A549 (cell line): ENCODE measurements at regions not wholly inside any gene's neighbourhood (a gene's known extent, or its start where the extent isn't known, plus 50 kb on each side); places are given as distances from the start of the nearest gene placed in this dataset.

ENCODE experiments used
- ATAC-seq, 2 experiments: fragments of 200-7000 bp in 1 of 2; fragments of >200 bp in 1 of 2; cut with Nextera tagmentation in 1 of 2; cut with Tn5 transposase in 1 of 2; 3 replicates each; pipeline versions ENCODE4 v1.8.0 to v1.9.1; 2018 to 2020; ENCODE audit warnings: mild to moderate bottlenecking in 1 of 2, moderate library complexity in 1 of 2
- CTCF ChIA-PET: fragments of 300-600 bp; sonication (Branson Sonifier 250); formaldehyde crosslinking; extraction: SDS; loops from one replicate; lab custom pipeline; 2021; ENCODE audit warnings: antibody characterized with exemption, inconsistent platforms; lab: Yijun Ruan, JAX
- POLR2A ChIA-PET: fragments of 350-600 bp; formaldehyde crosslinking; extraction: SDS; loops from one replicate; lab custom pipeline; 2021; ENCODE audit warnings: antibody characterized with exemption, inconsistent platforms; lab: Yijun Ruan, JAX
- DNase-seq, 2 experiments: peaks; one replicate each; pipeline versions ENCODE4 v3.0.0 to v3.0.0-alpha.2; 2011 to 2016; ENCODE audit warnings: low read depth in 1 of 2, low spot score in 1 of 2
- FAIRE-seq: peaks from 2 replicates; lab custom pipeline; 2011; peaks lifted over from hg19 to GRCh38; lab: Jason Lieb, UNC
- H3K27ac ChIP-seq, 2 experiments: fragments of >200 bp; sonication (Bioruptor Twin); formaldehyde crosslinking; 3 replicates each; pipeline ENCODE4 v1.5.1; 2016 to 2017
- H3K4me1 ChIP-seq: fragments of >200 bp; sonication (Bioruptor Twin); formaldehyde crosslinking; 3 replicates; pipeline ENCODE4 v1.6.1; 2016
- H3K4me2 ChIP-seq: fragments of >200 bp; sonication (Bioruptor Twin); formaldehyde crosslinking; 3 replicates; pipeline ENCODE4 v1.6.1; 2016
- H3K4me3 ChIP-seq: fragments of >200 bp; sonication (Bioruptor Twin); formaldehyde crosslinking; 3 replicates; pipeline ENCODE4 v1.5.1; 2016
- H3K9me3 ChIP-seq: fragments of >200 bp; sonication (Bioruptor Twin); formaldehyde crosslinking; 3 replicates; pipeline ENCODE4 v1.6.1; 2016
- BHLHE40 ChIP-seq: IDR thresholded peaks from 2 replicates; pipeline ENCODE4 v1.6.1; 2012; ENCODE audit warnings: low read depth, low read length, inconsistent platforms
- CHD4 ChIP-seq: fragments of 200-600 bp; sonication (generic); IDR thresholded peaks from 2 replicates; pipeline ENCODE4 v1.6.1; 2016; ENCODE audit warnings: antibody characterized with exemption, mild to moderate bottlenecking, borderline replicate concordance
- EHF ChIP-seq: fragments of 250-450 bp; sonication (Bioruptor Pico); IDR thresholded peaks from 2 replicates; pipeline ENCODE4 v1.5.0; 2020; ENCODE audit warnings: mild to moderate bottlenecking
- EHMT2 ChIP-seq: fragments of 200-600 bp; sonication (generic); IDR thresholded peaks from 2 replicates; pipeline ENCODE4 v1.6.1; 2016; ENCODE audit warnings: antibody characterized with exemption, low read depth, mild to moderate bottlenecking, moderate library complexity
- EP300 ChIP-seq, 2 experiments: fragments of >200 bp; sonication (Bioruptor Twin); formaldehyde crosslinking; IDR thresholded peaks; 2 replicates in 1 of 2; 3 replicates in 1 of 2; pipeline ENCODE4 v1.6.1; 2016 to 2017
- ESRRA ChIP-seq: fragments of 150-350 bp; IDR thresholded peaks from 2 replicates; pipeline ENCODE4 v1.6.1; 2014; ENCODE audit warnings: mild to moderate bottlenecking, low read length, borderline replicate concordance
- FOSL2 ChIP-seq, 2 experiments: fragments of 450-650 bp in 1 of 2; fragments of >200 bp in 1 of 2; sonication (Bioruptor Twin) in 1 of 2; formaldehyde crosslinking; IDR thresholded peaks; 2 replicates each; pipeline versions ENCODE4 v1.5.0 to v1.6.1; 2016 to 2020; ENCODE audit warnings: mild to moderate bottlenecking in 1 of 2, moderate library complexity in 1 of 2
- HDAC2 ChIP-seq: fragments of 200-600 bp; sonication (generic); IDR thresholded peaks from 2 replicates; pipeline ENCODE4 v1.6.1; 2016
- HOXB13 ChIP-seq: fragments of 250-450 bp; sonication (Bioruptor Pico); IDR thresholded peaks from 2 replicates; pipeline ENCODE4 v1.5.0; 2020; ENCODE audit warnings: low read depth, mild to moderate bottlenecking, moderate library complexity
- HOXB5 ChIP-seq: fragments of 250-450 bp; sonication (Bioruptor Pico); IDR thresholded peaks from 2 replicates; pipeline ENCODE4 v1.5.0; 2020; ENCODE audit warnings: mild to moderate bottlenecking, moderate library complexity
- JUN ChIP-seq, 2 experiments: fragments of >200 bp; sonication (Bioruptor Twin); formaldehyde crosslinking; IDR thresholded peaks; 2 replicates in 1 of 2; 3 replicates in 1 of 2; pipeline ENCODE4 v1.6.1; 2016 to 2017
- JUNB ChIP-seq: fragments of >200 bp; sonication (Bioruptor Twin); formaldehyde crosslinking; IDR thresholded peaks from 2 replicates; pipeline ENCODE4 v1.6.1; 2016
- KDM5A ChIP-seq: fragments of 200-600 bp; sonication (generic); IDR thresholded peaks from 2 replicates; pipeline ENCODE4 v1.6.1; 2016; ENCODE audit warnings: antibody characterized with exemption, mild to moderate bottlenecking
- NR3C1 ChIP-seq: fragments of >200 bp; sonication (Bioruptor Twin); formaldehyde crosslinking; IDR thresholded peaks from 3 replicates; pipeline ENCODE4 v1.6.1; 2017
- PHF8 ChIP-seq: fragments of 200-600 bp; sonication (generic); IDR thresholded peaks from 2 replicates; pipeline ENCODE4 v1.6.1; 2016; ENCODE audit warnings: low read depth, mild to moderate bottlenecking, antibody characterized with exemption, moderate library complexity, borderline replicate concordance
- POLR2AphosphoS2 ChIP-seq: conservative IDR thresholded peaks from 2 replicates; pipeline ENCODE4 v1.6.1; 2012; ENCODE audit warnings: low read length, improper control_type of control experiment, inconsistent platforms
- RAD21 ChIP-seq, 2 experiments: fragments of >200 bp in 1 of 2; sonication (Bioruptor Twin) in 1 of 2; formaldehyde crosslinking in 1 of 2; IDR thresholded peaks in 1 of 2; conservative IDR thresholded peaks in 1 of 2; 2 replicates in 1 of 2; 3 replicates in 1 of 2; pipeline ENCODE4 v1.6.1; 2012 to 2018; ENCODE audit warnings: inconsistent platforms in 1 of 2
- RARB ChIP-seq: fragments of 250-450 bp; sonication (Bioruptor Pico); IDR thresholded peaks from 2 replicates; pipeline ENCODE4 v1.8.0; 2021; ENCODE audit warnings: mild to moderate bottlenecking, moderate library complexity
- RNF2 ChIP-seq: fragments of 200-600 bp; sonication (generic); IDR thresholded peaks from 2 replicates; pipeline ENCODE4 v1.6.1; 2016; ENCODE audit warnings: low read depth, mild to moderate bottlenecking, antibody characterized with exemption, moderate library complexity, borderline replicate concordance
- SMC3 ChIP-seq: fragments of >200 bp; sonication (Bioruptor Twin); formaldehyde crosslinking; IDR thresholded peaks from 3 replicates; pipeline ENCODE4 v1.6.1; 2018; ENCODE audit warnings: inconsistent platforms
- ZC3H11A ChIP-seq: fragments of 450-650 bp; IDR thresholded peaks from 2 replicates; pipeline ENCODE4 v1.6.1; 2014; ENCODE audit warnings: antibody characterized with exemption, mild to moderate bottlenecking
- ZFP36 ChIP-seq: fragments of 450-650 bp; IDR thresholded peaks from 2 replicates; pipeline ENCODE4 v1.6.1; 2014; ENCODE audit warnings: borderline replicate concordance; ENCODE audit not compliant: partially characterized antibody
- ZNF302 ChIP-seq: fragments of 250-450 bp; sonication (Bioruptor Pico); IDR thresholded peaks from 2 replicates; pipeline ENCODE4 v1.9.0; 2021; ENCODE audit warnings: inconsistent platforms, mild to moderate bottlenecking, moderate library complexity
- ZSCAN20 ChIP-seq: fragments of 250-450 bp; sonication (Bioruptor Pico); IDR thresholded peaks from 2 replicates; pipeline ENCODE4 v1.8.0; 2022; ENCODE audit warnings: mild to moderate bottlenecking, moderate library complexity
- WGBS: methylation state at CpG from one replicate; pipeline ENCODE4 v1.1.6; 2017; ENCODE audit errors: missing lambda C conversion rate; 5-methylcytosine and 5-hydroxymethylcytosine counted together
- TF ChIP-seq, protein P1 (sequence below): fragments of 450-650 bp; IDR thresholded peaks from 2 replicates; pipeline ENCODE4 v1.6.1; 2014; ENCODE audit warnings: antibody characterized with exemption
- TF ChIP-seq, protein P2 (sequence below): IDR thresholded peaks from 2 replicates; pipeline ENCODE4 v1.6.1; 2012
- TF ChIP-seq, protein P3 (sequence below): IDR thresholded peaks from 2 replicates; pipeline ENCODE4 v1.6.1; 2012; ENCODE audit warnings: low read depth, borderline replicate concordance
- TF ChIP-seq, protein P4 (sequence below): fragments of 250-450 bp; sonication (Bioruptor Pico); IDR thresholded peaks from 2 replicates; pipeline ENCODE4 v1.5.0; 2020; ENCODE audit warnings: low read depth, mild to moderate bottlenecking, moderate library complexity
- TF ChIP-seq, protein P5 (sequence below): fragments of >200 bp; sonication (Bioruptor Twin); formaldehyde crosslinking; IDR thresholded peaks from 3 replicates; pipeline ENCODE4 v1.6.1; 2016
- TF ChIP-seq, protein P6 (sequence below): IDR thresholded peaks from 2 replicates; pipeline ENCODE4 v1.6.1; 2012

DNA sequence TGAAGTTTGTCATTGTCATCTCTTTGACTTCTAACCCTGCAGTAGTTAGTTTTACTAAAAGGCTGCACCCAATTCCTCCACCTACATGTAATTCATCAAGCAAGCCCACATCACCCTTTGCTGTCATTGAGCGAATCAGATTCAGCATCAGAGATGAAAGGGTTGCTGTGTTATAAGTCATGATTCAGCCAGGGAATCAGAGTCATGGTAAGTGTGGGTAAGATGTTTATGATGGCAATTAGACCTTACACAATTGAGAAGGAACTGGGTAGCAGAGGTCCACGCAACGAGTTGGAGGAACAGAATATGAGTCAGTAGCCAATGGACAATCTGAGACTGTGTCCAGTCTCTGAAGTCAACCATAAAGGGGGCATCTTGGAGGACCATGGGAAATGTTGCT, 162.8 kb upstream of the SNX19 start:
- no peak overlapping the region for H3K27ac ChIP-seq
- 8% methylated on average over 3 of the region's 3 CpGs for WGBS

DNA sequence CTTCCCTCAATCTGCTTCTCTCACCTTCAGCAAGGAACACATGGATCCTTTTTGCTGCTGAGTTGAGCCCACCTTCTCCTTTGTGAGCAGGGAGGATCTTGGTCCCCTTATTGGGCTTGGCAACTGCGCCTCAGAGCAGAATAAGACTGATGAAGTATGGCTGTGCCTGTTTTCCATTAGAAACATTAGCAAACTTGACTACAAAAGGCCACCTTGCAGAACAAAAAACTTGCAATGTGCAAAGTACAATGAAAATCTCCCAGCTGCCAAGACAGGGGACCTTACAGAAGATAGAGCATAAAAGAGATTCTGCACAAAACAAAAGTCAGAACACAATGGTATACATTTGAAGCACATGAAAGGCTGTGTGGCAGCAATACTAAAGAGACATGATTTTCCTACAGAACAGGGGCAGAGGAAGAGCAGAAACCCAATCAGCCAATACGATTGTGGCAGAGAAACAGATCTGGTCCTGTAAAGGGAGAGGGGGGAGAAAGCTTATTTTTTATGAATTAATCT, 173.5 kb upstream of the SNX19 start:
- 2% methylated on average over 2 of the region's 2 CpGs for WGBS
- Histone ChIP-seq H3K4me3 (no peak overlapping the region), H3K4me2 (no peak overlapping the region), H3K4me1 (no peaks in the 10 kb centered on the region), H3K27ac (no peak overlapping the region), H3K9me3 (no peaks in the 10 kb centered on the region)
- no peak for DNase-seq
- POLR2A ChIA-PET, result no interaction called here
- CTCF ChIA-PET, result no interaction called here
- no peak for FAIRE-seq
- no peak for ATAC-seq
- TF ChIP-seq HOXB13 (CRISPR knock-in tag), result no peak
- no peak for TF ChIP-seq EP300 (IDR thresholded peaks at IDR 0.05)
- TF ChIP-seq ZFP36, result no peak
- TF ChIP-seq JUN (IDR thresholded peaks at IDR 0.05), result no peak
- no peak for TF ChIP-seq FOSL2 (IDR thresholded peaks at IDR 0.05)
- no peak for TF ChIP-seq FOSL2 (CRISPR knock-in tag; IDR thresholded peaks at IDR 0.05)
- no peak for TF ChIP-seq KDM5A
- TF ChIP-seq PHF8, result no peak
- no peak for TF ChIP-seq ZC3H11A
- no peak for TF ChIP-seq ZNF302 (CRISPR knock-in tag)
- TF ChIP-seq EHMT2, result no peak
- TF ChIP-seq, protein P1, sequence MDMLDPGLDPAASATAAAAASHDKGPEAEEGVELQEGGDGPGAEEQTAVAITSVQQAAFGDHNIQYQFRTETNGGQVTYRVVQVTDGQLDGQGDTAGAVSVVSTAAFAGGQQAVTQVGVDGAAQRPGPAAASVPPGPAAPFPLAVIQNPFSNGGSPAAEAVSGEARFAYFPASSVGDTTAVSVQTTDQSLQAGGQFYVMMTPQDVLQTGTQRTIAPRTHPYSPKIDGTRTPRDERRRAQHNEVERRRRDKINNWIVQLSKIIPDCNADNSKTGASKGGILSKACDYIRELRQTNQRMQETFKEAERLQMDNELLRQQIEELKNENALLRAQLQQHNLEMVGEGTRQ, result no peak
- TF ChIP-seq RAD21 (conservative IDR thresholded peaks at IDR 0.05 in 1 of 2, IDR thresholded peaks at IDR 0.05 in 1 of 2), result no peak
- no peak for TF ChIP-seq POLR2AphosphoS2
- no peak for TF ChIP-seq ZSCAN20 (CRISPR knock-in tag)
- no peak for TF ChIP-seq NR3C1
- no peak for TF ChIP-seq SMC3
- TF ChIP-seq, protein P2, sequence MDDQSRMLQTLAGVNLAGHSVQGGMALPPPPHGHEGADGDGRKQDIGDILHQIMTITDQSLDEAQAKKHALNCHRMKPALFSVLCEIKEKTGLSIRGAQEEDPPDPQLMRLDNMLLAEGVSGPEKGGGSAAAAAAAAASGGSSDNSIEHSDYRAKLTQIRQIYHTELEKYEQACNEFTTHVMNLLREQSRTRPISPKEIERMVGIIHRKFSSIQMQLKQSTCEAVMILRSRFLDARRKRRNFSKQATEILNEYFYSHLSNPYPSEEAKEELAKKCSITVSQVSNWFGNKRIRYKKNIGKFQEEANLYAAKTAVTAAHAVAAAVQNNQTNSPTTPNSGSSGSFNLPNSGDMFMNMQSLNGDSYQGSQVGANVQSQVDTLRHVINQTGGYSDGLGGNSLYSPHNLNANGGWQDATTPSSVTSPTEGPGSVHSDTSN, result no peak
- TF ChIP-seq, protein P3, sequence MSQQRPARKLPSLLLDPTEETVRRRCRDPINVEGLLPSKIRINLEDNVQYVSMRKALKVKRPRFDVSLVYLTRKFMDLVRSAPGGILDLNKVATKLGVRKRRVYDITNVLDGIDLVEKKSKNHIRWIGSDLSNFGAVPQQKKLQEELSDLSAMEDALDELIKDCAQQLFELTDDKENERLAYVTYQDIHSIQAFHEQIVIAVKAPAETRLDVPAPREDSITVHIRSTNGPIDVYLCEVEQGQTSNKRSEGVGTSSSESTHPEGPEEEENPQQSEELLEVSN, result no peak

More for the DNA sequence above, 162.8 kb upstream of the SNX19 start:
- Histone ChIP-seq H3K4me2 (no peak overlapping the region), H3K9me3 (no peaks in the 10 kb centered on the region), H3K4me3 (no peak overlapping the region), H3K4me1 (no peaks in the 10 kb centered on the region)
- TF ChIP-seq KDM5A (no peak), BHLHE40 (no peak), CHD4 (no peak), ZNF302 (CRISPR knock-in tag) (no peak), JUN (IDR thresholded peaks at IDR 0.05) (no peak), ESRRA (no peak), HOXB5 (no peak), EP300 (IDR thresholded peaks at IDR 0.05) (no peak), HDAC2 (no peak), RARB (CRISPR knock-in tag) (no peak), RNF2 (no peak), NR3C1 (no peak), JUNB (no peak), EHF (no peak)
- TF ChIP-seq, protein P4, sequence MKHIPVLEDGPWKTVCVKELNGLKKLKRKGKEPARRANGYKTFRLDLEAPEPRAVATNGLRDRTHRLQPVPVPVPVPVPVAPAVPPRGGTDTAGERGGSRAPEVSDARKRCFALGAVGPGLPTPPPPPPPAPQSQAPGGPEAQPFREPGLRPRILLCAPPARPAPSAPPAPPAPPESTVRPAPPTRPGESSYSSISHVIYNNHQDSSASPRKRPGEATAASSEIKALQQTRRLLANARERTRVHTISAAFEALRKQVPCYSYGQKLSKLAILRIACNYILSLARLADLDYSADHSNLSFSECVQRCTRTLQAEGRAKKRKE (CRISPR knock-in tag), result no peak
- TF ChIP-seq, protein P5, sequence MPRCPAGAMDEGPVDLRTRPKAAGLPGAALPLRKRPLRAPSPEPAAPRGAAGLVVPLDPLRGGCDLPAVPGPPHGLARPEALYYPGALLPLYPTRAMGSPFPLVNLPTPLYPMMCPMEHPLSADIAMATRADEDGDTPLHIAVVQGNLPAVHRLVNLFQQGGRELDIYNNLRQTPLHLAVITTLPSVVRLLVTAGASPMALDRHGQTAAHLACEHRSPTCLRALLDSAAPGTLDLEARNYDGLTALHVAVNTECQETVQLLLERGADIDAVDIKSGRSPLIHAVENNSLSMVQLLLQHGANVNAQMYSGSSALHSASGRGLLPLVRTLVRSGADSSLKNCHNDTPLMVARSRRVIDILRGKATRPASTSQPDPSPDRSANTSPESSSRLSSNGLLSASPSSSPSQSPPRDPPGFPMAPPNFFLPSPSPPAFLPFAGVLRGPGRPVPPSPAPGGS, result no peak
- TF ChIP-seq, protein P6, sequence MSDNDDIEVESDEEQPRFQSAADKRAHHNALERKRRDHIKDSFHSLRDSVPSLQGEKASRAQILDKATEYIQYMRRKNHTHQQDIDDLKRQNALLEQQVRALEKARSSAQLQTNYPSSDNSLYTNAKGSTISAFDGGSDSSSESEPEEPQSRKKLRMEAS, result no peak
- ATAC-seq (no peak), FAIRE-seq (no peak), DNase-seq (no peak)
- POLR2A ChIA-PET, result no interaction called here
- CTCF ChIA-PET, result no interaction called here
